ENCODE measurements at regions not wholly inside any gene's neighbourhood (a gene's known extent, or its start where the extent isn't known, plus 50 kb on each side); places are given as distances from the start of the nearest gene placed in this dataset.

DNA sequence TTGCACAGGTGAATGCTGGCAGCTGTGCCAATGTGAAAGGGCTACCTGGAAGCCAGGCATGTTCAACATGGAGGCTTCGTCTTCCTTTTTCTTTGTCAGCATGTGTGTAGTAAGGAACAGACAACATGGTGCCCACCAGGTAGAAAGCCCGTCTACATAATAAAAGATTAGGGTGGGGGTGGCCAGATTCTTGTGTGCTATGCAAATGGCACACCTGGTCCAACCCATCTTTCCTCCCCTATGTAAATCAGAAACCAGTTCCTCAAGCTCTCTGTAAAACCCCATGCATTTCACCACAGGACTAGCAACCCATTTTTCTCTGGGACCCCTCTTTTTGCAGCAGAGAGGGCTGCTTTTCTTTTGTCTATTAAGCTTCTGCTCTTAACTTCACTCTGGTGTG lies 72.3 kb upstream of the ZP4 start:
- no peak for DNase-seq (ENCODE audit: extremely low spot score)
- ChIA-PET CTCF (no interaction called here), POLR2A (no interaction called here)
- no peak for TF ChIP-seq CTCF (IDR thresholded peaks at IDR 0.05; ENCODE audit: control extremely low read depth, extremely low read depth, low read depth, missing control alignments)

DNA sequence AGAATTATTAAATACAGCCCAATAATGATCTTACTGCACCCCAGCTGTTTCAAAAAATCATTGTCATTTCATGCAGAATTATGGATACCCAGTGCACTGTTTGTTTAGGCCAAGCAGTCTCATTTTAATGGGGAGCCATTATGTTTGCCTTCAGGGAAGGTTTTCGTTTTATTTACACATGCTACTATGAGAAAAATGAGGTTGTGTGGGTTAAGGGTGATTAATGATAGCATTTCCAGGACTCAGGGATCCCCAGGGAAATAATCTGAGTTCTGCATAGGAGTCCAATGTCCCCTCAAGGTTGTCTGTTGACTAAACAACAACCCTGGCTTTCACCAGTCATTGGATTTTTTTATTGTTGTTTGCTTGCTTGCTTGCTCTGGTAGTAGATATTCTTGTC lies 71.0 kb upstream of the ZP4 start:
- CTCF ChIA-PET, result no interaction called here
- no peak for DNase-seq (ENCODE audit: extremely low spot score)
- TF ChIP-seq CTCF (IDR thresholded peaks at IDR 0.05; ENCODE audit: control extremely low read depth, extremely low read depth, low read depth, missing control alignments), result no peak
- POLR2A ChIA-PET, result no interaction called here

DNA sequence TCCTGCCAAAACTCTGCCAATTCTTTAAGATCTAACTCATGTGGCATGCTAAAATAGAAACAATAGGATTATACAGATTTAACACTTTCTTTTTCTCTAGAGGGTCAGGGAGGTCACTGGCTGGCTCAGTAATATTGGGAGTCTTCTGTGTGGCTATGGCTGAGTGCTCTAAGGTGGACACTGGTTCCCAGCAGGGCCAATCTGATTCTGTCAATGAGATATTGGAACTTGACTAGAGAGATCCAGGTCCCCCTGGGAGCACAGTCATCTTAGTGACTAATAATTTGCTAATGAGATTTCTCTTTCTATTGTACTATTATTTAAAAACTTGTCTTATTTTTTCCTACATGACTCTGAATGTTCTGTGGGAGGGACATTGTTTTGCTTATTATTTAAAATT lies 69.1 kb upstream of the ZP4 start:
- DNase-seq (ENCODE audit: extremely low spot score), result no peak
- TF ChIP-seq CTCF (IDR thresholded peaks at IDR 0.05; ENCODE audit: control extremely low read depth, extremely low read depth, low read depth, missing control alignments), result no peak
- ChIA-PET CTCF (no interaction called here), POLR2A (no interaction called here)

DNA sequence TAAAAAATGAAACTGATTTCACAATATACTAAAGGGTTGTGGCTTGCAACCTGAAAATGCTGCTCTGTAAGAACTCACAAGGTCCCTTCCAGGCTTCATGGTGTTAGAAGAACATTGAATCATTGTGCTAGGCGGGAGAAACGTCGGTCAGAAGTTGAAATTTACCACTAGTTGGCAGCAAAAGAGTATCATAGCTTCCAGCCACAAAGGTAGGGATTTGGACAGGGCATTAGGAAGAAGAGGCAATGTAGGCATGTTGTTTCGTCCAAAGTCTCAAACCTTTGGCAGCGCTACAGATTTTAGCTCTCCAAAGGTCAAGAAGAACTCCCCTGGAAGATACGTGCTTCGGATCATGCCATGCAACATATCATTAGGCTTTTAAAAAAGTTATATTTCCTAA lies 62.5 kb upstream of the ZP4 start:
- CTCF ChIA-PET, result no interaction called here
- POLR2A ChIA-PET, result no interaction called here

More for the DNA sequence above, 62.5 kb upstream of the ZP4 start:
- no peak for TF ChIP-seq CTCF (IDR thresholded peaks at IDR 0.05; ENCODE audit: control extremely low read depth, extremely low read depth, low read depth, missing control alignments)
- no peak for DNase-seq (ENCODE audit: extremely low spot score)
